ENCODE measurements at regions not wholly inside any gene's neighbourhood (a gene's known extent, or its start where the extent isn't known, plus 50 kb on each side); places are given as distances from the start of the nearest gene placed in this dataset.

GRCh38 chr12:115190010-115190770 is 506.2 kb upstream of the TBX3 start:
- TF ChIP-seq CTCF (IDR thresholded peaks at IDR 0.05; ENCODE audit: control insufficient read depth, extremely low read depth, insufficient read depth) = no peak
- DNase-seq (ENCODE audit: low read depth) = no peak
- H3K4me3 ChIP-seq (ENCODE audit: low read depth, low read length) = no peak overlapping the region

- H3K4me3 ChIP-seq (ENCODE audit: low read depth, low read length) = no peak overlapping the region
- no peak for TF ChIP-seq CTCF (IDR thresholded peaks at IDR 0.05; ENCODE audit: control insufficient read depth, extremely low read depth, insufficient read depth)
- no peak for DNase-seq (ENCODE audit: low read depth)
Measured at GRCh38 chr12:115185506-115185905, 501.5 kb upstream of the TBX3 start.

- no peak for DNase-seq (ENCODE audit: low read depth)
- no peak for TF ChIP-seq CTCF (IDR thresholded peaks at IDR 0.05; ENCODE audit: control insufficient read depth, extremely low read depth, insufficient read depth)
Measured at GRCh38 chr12:115183752-115184151, 499.8 kb upstream of the TBX3 start.

GRCh38 chr12:115177899-115178298 is 493.9 kb upstream of the TBX3 start:
- H3K4me3 ChIP-seq (ENCODE audit: low read depth, low read length) = no peak overlapping the region
- no peak for TF ChIP-seq CTCF (IDR thresholded peaks at IDR 0.05; ENCODE audit: control insufficient read depth, extremely low read depth, insufficient read depth)
- DNase-seq (ENCODE audit: low read depth) = no peak

More at GRCh38 chr12:115183752-115184151, 499.8 kb upstream of the TBX3 start:
- no peak overlapping the region for H3K4me3 ChIP-seq (ENCODE audit: low read depth, low read length)

- H3K4me3 ChIP-seq (ENCODE audit: low read depth, low read length) = no peak overlapping the region
- DNase-seq (ENCODE audit: low read depth) = no peak
- TF ChIP-seq CTCF (IDR thresholded peaks at IDR 0.05; ENCODE audit: control insufficient read depth, extremely low read depth, insufficient read depth) = no peak
Measured at GRCh38 chr12:115176741-115177400, 492.9 kb upstream of the TBX3 start.

GRCh38 chr12:115174920-115175319 is 490.9 kb upstream of the TBX3 start:
- H3K4me3 ChIP-seq (ENCODE audit: low read depth, low read length) = no peak overlapping the region
- no peak for DNase-seq (ENCODE audit: low read depth)
- TF ChIP-seq CTCF (IDR thresholded peaks at IDR 0.05; ENCODE audit: control insufficient read depth, extremely low read depth, insufficient read depth) = no peak
